Liver (tissue), 8 donors: ENCODE measurements at regions not wholly inside any gene's neighbourhood (a gene's known extent, or its start where the extent isn't known, plus 50 kb on each side); places are given as distances from the start of the nearest gene placed in this dataset.

Experiments
- DNase-seq: peaks from one replicate; pipeline ENCODE4 v3.0.0-alpha.2; 2017; ENCODE audit warnings: low spot score
- H3K27ac ChIP-seq, 2 donors: one replicate each; pipeline ENCODE4 v1.7.0; 2013; ENCODE audit warnings: inconsistent platforms in 2 of 2, low read length in 2 of 2, control low read depth in 1 of 2, low read depth in 1 of 2, mild to moderate bottlenecking in 1 of 2
- H3K27me3 ChIP-seq, 4 donors: one replicate each; pipeline versions ENCODE4 v1.6.1 to v1.7.0; 2013; ENCODE audit warnings: low read length in 3 of 4, inconsistent platforms in 1 of 4, mild to moderate bottlenecking in 1 of 4, moderate library complexity in 1 of 4; ENCODE audit not compliant: control insufficient read depth in 4 of 4, insufficient read depth in 4 of 4
- H3K36me3 ChIP-seq, 4 donors: one replicate each; pipeline versions ENCODE4 v1.6.1 to v1.7.0; 2013; ENCODE audit warnings: low read length in 3 of 4, mild to moderate bottlenecking in 3 of 4, low read depth in 1 of 4, moderate library complexity in 1 of 4; ENCODE audit not compliant: control insufficient read depth in 4 of 4, insufficient read depth in 3 of 4
- H3K4me1 ChIP-seq, 4 donors: one replicate each; pipeline versions ENCODE4 v1.6.1 to v1.7.0; 2013; ENCODE audit warnings: low read length in 3 of 4, mild to moderate bottlenecking in 3 of 4, moderate library complexity in 1 of 4; ENCODE audit not compliant: control insufficient read depth in 4 of 4, insufficient read depth in 4 of 4
- H3K4me3 ChIP-seq, 3 donors: one replicate each; pipeline versions ENCODE4 v1.6.1 to v1.7.0; 2013; ENCODE audit warnings: low read length in 3 of 3, control low read depth in 1 of 3, low read depth in 1 of 3, mild to moderate bottlenecking in 1 of 3
- H3K9ac ChIP-seq, 2 donors: one replicate each; pipeline ENCODE4 v1.7.0; 2013; ENCODE audit warnings: low read length in 2 of 2, mild to moderate bottlenecking in 2 of 2, moderate library complexity in 2 of 2, control low read depth in 1 of 2, low read depth in 1 of 2
- H3K9me3 ChIP-seq, 4 donors: one replicate each; pipeline versions ENCODE4 v1.6.1 to v1.7.0; 2013; ENCODE audit warnings: low read length in 3 of 4; ENCODE audit not compliant: control insufficient read depth in 4 of 4
- EGR1 ChIP-seq, 2 donors: IDR thresholded peaks; 2 replicates each; pipeline ENCODE4 v1.6.1; 2016 to 2018; ENCODE audit warnings: antibody characterized with exemption in 2 of 2, low read depth in 2 of 2
- FOXA1 ChIP-seq: IDR thresholded peaks from 2 replicates; pipeline ENCODE4 v1.6.1; 2016; ENCODE audit warnings: antibody characterized with exemption
- FOXA2 ChIP-seq: IDR thresholded peaks from 2 replicates; pipeline ENCODE4 v1.6.1; 2016; ENCODE audit warnings: antibody characterized with exemption
- GABPA ChIP-seq, 2 donors: IDR thresholded peaks in 1 of 2; conservative IDR thresholded peaks in 1 of 2; 2 replicates each; pipeline ENCODE4 v1.6.1; 2016; ENCODE audit warnings: antibody characterized with exemption in 2 of 2, mild to moderate bottlenecking in 1 of 2, moderate library complexity in 1 of 2
- HNF4A ChIP-seq, 2 donors: conservative IDR thresholded peaks; 2 replicates each; pipeline ENCODE4 v1.6.1; 2016; ENCODE audit warnings: antibody characterized with exemption in 2 of 2, mild to moderate bottlenecking in 2 of 2
- HNF4G ChIP-seq: IDR thresholded peaks from 2 replicates; pipeline ENCODE4 v1.6.1; 2016; ENCODE audit warnings: antibody characterized with exemption
- RAD21 ChIP-seq, 2 donors: IDR thresholded peaks; 2 replicates each; pipeline ENCODE4 v1.6.1; 2016; ENCODE audit warnings: antibody characterized with exemption in 2 of 2, mild to moderate bottlenecking in 2 of 2
- SP1 ChIP-seq: IDR thresholded peaks from 2 replicates; pipeline ENCODE4 v1.6.1; 2018; ENCODE audit warnings: antibody characterized with exemption, mild to moderate bottlenecking
- TAF1 ChIP-seq: conservative IDR thresholded peaks from 2 replicates; pipeline ENCODE4 v1.6.1; 2016; ENCODE audit warnings: antibody characterized with exemption, mild to moderate bottlenecking
- YY1 ChIP-seq: IDR thresholded peaks from 2 replicates; pipeline ENCODE4 v1.6.1; 2016; ENCODE audit warnings: antibody characterized with exemption, mild to moderate bottlenecking
- WGBS: extraction: QIAGEN DNeasy Blood & Tissue Kit; methylation state at CpG from one replicate; pipeline ENCODE4 v1.1.7; 2013; 5-methylcytosine and 5-hydroxymethylcytosine counted together
- TF ChIP-seq, protein P1 (sequence below): IDR thresholded peaks from 2 replicates; pipeline ENCODE4 v1.6.1; 2016; ENCODE audit warnings: antibody characterized with exemption, mild to moderate bottlenecking
- TF ChIP-seq, protein P2 (sequence below): IDR thresholded peaks from 2 replicates; pipeline ENCODE4 v1.6.1; 2016; ENCODE audit warnings: antibody characterized with exemption
- TF ChIP-seq, protein P3 (sequence below): IDR thresholded peaks from 2 replicates; pipeline ENCODE4 v1.6.1; 2016; ENCODE audit warnings: antibody characterized with exemption
- TF ChIP-seq, protein P4 (sequence below): IDR thresholded peaks from 2 replicates; pipeline ENCODE4 v1.6.1; 2016; ENCODE audit warnings: antibody characterized with exemption
- TF ChIP-seq, protein P5 (sequence below): fragments of 150-350 bp; IDR thresholded peaks from 2 replicates; pipeline ENCODE4 v1.5.1; 2017; ENCODE audit warnings: improper control_type of control experiment, low read depth, low read length; ENCODE audit not compliant: missing input control
- donor health status: healthy.
- donor health status: healthy.
- donor health status: healthy.
- donor health status: healthy.
- donor health status: healthy.

DNA sequence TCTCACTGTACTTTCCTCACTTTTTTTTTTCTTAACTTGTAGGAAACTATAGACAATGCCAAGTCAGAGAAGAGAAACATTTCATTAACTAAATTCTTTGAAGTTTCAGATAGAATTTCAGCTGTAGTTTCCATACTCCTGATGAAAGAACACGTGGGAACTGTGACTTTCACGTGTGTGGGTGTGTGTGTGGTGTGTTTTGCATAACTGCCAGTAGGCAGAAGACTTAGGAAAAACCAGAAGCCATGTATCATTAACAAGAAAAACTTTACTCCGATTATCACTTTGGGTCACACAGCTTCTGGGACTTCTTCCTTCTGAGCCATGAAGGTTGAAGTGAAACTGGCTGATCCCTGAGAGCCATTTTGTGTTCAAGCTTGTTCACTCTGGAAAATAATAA lies 483.3 kb downstream of the TFAP2B start:
- TF ChIP-seq HNF4A (conservative IDR thresholded peaks at IDR 0.05) (no peak), FOXA1 (no peak), EGR1 (IDR thresholded peaks at IDR 0.05; ENCODE audit: low read depth in 2 of 2) (no peak), SP1 (no peak), YY1 (no peak), FOXA2 (no peak), TAF1 (no peak), HNF4G (no peak), RAD21 (IDR thresholded peaks at IDR 0.05) (no peak)
- TF ChIP-seq, protein P1, sequence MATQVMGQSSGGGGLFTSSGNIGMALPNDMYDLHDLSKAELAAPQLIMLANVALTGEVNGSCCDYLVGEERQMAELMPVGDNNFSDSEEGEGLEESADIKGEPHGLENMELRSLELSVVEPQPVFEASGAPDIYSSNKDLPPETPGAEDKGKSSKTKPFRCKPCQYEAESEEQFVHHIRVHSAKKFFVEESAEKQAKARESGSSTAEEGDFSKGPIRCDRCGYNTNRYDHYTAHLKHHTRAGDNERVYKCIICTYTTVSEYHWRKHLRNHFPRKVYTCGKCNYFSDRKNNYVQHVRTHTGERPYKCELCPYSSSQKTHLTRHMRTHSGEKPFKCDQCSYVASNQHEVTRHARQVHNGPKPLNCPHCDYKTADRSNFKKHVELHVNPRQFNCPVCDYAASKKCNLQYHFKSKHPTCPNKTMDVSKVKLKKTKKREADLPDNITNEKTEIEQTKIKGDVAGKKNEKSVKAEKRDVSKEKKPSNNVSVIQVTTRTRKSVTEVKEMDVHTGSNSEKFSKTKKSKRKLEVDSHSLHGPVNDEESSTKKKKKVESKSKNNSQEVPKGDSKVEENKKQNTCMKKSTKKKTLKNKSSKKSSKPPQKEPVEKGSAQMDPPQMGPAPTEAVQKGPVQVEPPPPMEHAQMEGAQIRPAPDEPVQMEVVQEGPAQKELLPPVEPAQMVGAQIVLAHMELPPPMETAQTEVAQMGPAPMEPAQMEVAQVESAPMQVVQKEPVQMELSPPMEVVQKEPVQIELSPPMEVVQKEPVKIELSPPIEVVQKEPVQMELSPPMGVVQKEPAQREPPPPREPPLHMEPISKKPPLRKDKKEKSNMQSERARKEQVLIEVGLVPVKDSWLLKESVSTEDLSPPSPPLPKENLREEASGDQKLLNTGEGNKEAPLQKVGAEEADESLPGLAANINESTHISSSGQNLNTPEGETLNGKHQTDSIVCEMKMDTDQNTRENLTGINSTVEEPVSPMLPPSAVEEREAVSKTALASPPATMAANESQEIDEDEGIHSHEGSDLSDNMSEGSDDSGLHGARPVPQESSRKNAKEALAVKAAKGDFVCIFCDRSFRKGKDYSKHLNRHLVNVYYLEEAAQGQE: no peak
- TF ChIP-seq, protein P2, sequence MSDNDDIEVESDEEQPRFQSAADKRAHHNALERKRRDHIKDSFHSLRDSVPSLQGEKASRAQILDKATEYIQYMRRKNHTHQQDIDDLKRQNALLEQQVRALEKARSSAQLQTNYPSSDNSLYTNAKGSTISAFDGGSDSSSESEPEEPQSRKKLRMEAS: no peak
- TF ChIP-seq, protein P3, sequence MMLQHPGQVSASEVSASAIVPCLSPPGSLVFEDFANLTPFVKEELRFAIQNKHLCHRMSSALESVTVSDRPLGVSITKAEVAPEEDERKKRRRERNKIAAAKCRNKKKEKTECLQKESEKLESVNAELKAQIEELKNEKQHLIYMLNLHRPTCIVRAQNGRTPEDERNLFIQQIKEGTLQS: no peak
- TF ChIP-seq, protein P4, sequence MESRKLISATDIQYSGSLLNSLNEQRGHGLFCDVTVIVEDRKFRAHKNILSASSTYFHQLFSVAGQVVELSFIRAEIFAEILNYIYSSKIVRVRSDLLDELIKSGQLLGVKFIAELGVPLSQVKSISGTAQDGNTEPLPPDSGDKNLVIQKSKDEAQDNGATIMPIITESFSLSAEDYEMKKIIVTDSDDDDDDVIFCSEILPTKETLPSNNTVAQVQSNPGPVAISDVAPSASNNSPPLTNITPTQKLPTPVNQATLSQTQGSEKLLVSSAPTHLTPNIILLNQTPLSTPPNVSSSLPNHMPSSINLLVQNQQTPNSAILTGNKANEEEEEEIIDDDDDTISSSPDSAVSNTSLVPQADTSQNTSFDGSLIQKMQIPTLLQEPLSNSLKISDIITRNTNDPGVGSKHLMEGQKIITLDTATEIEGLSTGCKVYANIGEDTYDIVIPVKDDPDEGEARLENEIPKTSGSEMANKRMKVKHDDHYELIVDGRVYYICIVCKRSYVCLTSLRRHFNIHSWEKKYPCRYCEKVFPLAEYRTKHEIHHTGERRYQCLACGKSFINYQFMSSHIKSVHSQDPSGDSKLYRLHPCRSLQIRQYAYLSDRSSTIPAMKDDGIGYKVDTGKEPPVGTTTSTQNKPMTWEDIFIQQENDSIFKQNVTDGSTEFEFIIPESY: no peak
- no peaks in the 10 kb centered on the region for H3K36me3 ChIP-seq
- H3K27me3 ChIP-seq: no peaks in the 10 kb centered on the region
- no peaks in the 10 kb centered on the region for H3K9me3 ChIP-seq
- H3K4me1 ChIP-seq: peaks cover 0 to 1% (median 0%) of the 10 kb centered on the region in 4 donors
- no peak for DNase-seq
- H3K27ac ChIP-seq: no peak overlapping the region
- H3K4me3 ChIP-seq: no peak overlapping the region
- no peak overlapping the region for H3K9ac ChIP-seq
- 46% methylated on average over 3 of the region's 3 CpGs for WGBS

DNA sequence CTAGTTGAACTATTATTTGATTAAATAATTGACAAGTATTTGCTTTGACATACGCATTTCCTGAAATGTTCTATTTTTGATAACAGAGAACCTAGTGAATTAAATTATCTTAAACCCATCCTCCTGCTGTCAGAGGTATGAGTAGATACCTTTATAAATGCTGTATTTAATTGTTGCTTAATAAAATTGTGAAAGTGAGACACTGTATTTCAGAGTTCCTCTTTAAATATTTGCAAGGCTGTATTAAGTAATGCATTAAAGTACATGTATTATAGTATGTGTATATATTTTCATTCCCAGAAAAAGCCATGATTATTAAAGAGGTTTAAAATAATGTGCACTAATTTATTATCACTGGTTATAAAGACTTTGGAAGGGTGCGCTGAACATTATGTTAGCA lies 483.8 kb downstream of the TFAP2B start:
- Histone ChIP-seq H3K9me3 (no peaks in the 10 kb centered on the region), H3K4me1 (peaks cover 0 to 1% (median 0%) of the 10 kb centered on the region in 4 donors), H3K36me3 (no peaks in the 10 kb centered on the region), H3K4me3 (no peak overlapping the region), H3K27me3 (no peaks in the 10 kb centered on the region), H3K9ac (no peak overlapping the region), H3K27ac (no peak overlapping the region)
- no peak for DNase-seq
- WGBS: 94% methylated on average over 2 of the region's 2 CpGs
- TF ChIP-seq GABPA (IDR thresholded peaks at IDR 0.05 in 1 of 2, conservative IDR thresholded peaks at IDR 0.05 in 1 of 2): no peak

DNA sequence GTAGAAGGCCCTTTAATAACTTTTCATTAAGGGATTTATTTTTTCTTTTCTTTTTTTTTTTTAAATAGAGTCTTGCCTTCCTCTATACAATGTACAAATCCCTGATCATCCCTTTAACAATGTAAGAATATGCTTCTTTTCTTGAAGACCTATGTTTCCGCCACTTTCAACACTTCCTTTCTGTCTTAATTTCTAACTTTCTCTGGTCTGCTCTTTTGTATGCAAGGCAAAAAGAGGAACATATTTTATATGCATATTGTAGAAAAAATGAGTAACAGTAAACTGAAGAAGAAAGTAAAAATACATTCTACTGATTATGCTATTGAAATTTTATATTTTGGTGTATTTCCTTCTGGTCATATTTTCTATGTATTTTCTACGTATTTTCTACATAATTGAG lies 484.7 kb downstream of the TFAP2B start:
- WGBS: 80% methylated on average over 2 of the region's 2 CpGs
- H3K27ac ChIP-seq: no peak overlapping the region
- no peak for DNase-seq
- H3K4me3 ChIP-seq: no peak overlapping the region
- no peaks in the 10 kb centered on the region for H3K4me1 ChIP-seq
- H3K9me3 ChIP-seq: no peaks in the 10 kb centered on the region
- H3K9ac ChIP-seq: no peak overlapping the region
- H3K36me3 ChIP-seq: no peaks in the 10 kb centered on the region
- no peaks in the 10 kb centered on the region for H3K27me3 ChIP-seq
- TF ChIP-seq, protein P3: no peak
- no peak for TF ChIP-seq HNF4G
- TF ChIP-seq SP1: no peak
- TF ChIP-seq, protein P2: no peak
- TF ChIP-seq TAF1: no peak
- TF ChIP-seq EGR1 (IDR thresholded peaks at IDR 0.05; ENCODE audit: low read depth in 2 of 2): no peak
- TF ChIP-seq, protein P5, sequence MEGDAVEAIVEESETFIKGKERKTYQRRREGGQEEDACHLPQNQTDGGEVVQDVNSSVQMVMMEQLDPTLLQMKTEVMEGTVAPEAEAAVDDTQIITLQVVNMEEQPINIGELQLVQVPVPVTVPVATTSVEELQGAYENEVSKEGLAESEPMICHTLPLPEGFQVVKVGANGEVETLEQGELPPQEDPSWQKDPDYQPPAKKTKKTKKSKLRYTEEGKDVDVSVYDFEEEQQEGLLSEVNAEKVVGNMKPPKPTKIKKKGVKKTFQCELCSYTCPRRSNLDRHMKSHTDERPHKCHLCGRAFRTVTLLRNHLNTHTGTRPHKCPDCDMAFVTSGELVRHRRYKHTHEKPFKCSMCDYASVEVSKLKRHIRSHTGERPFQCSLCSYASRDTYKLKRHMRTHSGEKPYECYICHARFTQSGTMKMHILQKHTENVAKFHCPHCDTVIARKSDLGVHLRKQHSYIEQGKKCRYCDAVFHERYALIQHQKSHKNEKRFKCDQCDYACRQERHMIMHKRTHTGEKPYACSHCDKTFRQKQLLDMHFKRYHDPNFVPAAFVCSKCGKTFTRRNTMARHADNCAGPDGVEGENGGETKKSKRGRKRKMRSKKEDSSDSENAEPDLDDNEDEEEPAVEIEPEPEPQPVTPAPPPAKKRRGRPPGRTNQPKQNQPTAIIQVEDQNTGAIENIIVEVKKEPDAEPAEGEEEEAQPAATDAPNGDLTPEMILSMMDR: no peak
